ENCODE measurements at regions not wholly inside any gene's neighbourhood (a gene's known extent, or its start where the extent isn't known, plus 50 kb on each side); places are given as distances from the start of the nearest gene placed in this dataset.

DNA sequence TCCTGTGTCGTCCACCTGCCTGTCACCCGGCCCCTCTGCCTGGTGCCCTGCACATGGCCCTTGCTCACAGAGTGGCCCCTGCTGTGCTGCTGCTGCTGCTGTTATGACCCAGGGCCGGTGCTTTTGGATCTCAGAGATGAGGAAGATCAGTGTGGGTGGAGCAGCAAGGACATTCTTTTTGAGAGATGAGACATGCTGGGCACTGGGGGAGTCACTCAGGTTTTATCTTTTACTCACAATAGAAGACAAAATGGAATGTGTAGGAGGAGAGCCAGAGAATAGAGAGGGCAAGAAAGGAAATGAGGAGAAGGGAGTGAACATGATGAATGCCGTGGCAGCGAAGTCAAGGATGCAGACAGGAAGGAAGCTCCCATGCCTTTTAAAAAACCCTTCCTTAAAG lies 611.5 kb upstream of the DPP6 start:
- TF ChIP-seq, protein P1, sequence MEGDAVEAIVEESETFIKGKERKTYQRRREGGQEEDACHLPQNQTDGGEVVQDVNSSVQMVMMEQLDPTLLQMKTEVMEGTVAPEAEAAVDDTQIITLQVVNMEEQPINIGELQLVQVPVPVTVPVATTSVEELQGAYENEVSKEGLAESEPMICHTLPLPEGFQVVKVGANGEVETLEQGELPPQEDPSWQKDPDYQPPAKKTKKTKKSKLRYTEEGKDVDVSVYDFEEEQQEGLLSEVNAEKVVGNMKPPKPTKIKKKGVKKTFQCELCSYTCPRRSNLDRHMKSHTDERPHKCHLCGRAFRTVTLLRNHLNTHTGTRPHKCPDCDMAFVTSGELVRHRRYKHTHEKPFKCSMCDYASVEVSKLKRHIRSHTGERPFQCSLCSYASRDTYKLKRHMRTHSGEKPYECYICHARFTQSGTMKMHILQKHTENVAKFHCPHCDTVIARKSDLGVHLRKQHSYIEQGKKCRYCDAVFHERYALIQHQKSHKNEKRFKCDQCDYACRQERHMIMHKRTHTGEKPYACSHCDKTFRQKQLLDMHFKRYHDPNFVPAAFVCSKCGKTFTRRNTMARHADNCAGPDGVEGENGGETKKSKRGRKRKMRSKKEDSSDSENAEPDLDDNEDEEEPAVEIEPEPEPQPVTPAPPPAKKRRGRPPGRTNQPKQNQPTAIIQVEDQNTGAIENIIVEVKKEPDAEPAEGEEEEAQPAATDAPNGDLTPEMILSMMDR (IDR thresholded peaks at IDR 0.05): no peak
- TF ChIP-seq, protein P2, sequence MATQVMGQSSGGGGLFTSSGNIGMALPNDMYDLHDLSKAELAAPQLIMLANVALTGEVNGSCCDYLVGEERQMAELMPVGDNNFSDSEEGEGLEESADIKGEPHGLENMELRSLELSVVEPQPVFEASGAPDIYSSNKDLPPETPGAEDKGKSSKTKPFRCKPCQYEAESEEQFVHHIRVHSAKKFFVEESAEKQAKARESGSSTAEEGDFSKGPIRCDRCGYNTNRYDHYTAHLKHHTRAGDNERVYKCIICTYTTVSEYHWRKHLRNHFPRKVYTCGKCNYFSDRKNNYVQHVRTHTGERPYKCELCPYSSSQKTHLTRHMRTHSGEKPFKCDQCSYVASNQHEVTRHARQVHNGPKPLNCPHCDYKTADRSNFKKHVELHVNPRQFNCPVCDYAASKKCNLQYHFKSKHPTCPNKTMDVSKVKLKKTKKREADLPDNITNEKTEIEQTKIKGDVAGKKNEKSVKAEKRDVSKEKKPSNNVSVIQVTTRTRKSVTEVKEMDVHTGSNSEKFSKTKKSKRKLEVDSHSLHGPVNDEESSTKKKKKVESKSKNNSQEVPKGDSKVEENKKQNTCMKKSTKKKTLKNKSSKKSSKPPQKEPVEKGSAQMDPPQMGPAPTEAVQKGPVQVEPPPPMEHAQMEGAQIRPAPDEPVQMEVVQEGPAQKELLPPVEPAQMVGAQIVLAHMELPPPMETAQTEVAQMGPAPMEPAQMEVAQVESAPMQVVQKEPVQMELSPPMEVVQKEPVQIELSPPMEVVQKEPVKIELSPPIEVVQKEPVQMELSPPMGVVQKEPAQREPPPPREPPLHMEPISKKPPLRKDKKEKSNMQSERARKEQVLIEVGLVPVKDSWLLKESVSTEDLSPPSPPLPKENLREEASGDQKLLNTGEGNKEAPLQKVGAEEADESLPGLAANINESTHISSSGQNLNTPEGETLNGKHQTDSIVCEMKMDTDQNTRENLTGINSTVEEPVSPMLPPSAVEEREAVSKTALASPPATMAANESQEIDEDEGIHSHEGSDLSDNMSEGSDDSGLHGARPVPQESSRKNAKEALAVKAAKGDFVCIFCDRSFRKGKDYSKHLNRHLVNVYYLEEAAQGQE (IDR thresholded peaks at IDR 0.05; ENCODE audit: insufficient read depth in 1 of 2, low read depth in 2 of 2, low read length in 1 of 2): no peak
- TF ChIP-seq POLR2AphosphoS5 (IDR thresholded peaks at IDR 0.05; ENCODE audit: low read depth, low read length) (no peak), SIN3A (IDR thresholded peaks at IDR 0.05; ENCODE audit: borderline replicate concordance, insufficient read depth, low read depth, low read length) (no peak), TCF7L2 (IDR thresholded peaks at IDR 0.05; ENCODE audit: low read depth, low read length) (no peak)
